ENCODE measurements at regions not wholly inside any gene's neighbourhood (a gene's known extent, or its start where the extent isn't known, plus 50 kb on each side); places are given as distances from the start of the nearest gene placed in this dataset.

DNA sequence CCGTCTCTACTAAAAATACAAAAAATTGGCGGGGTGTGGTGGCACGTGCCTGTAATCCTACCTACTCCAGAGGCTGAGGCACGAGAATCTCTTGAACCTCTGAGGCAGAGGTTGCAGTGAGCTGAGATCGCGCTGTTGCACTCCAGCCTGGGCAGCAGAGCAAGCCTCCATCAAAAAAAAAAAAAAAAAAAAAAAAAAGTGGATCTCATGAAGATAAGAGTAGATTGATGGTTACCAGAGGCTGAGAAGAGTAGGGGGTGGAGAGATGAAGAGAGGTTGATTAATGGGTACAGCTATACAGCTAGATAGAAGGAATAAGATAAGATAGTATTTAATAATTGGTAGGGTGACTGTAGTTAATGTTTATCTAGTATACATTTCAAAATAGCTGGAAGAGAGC, 65.9 kb upstream of the LRRC3B start:
- Histone ChIP-seq H4K20me1 (replicated peaks in 1 of 2; ENCODE audit: control insufficient read depth in 1 of 2, insufficient read depth in 2 of 2, low read length in 2 of 2) (no peaks in the 10 kb centered on the region), H3K18ac (ENCODE audit: extremely low read depth, low read length) (no peak overlapping the region), H3K79me2 (ENCODE audit: control insufficient read depth in 1 of 2, insufficient read depth in 2 of 2, low read length in 2 of 2) (no peaks in the 10 kb centered on the region), H3K23ac (ENCODE audit: insufficient read length) (no peak overlapping the region), H3K56ac (replicated peaks; ENCODE audit: insufficient read length, low read depth, low read length) (no peak overlapping the region), H3K9ac (replicated peaks in 1 of 4; ENCODE audit: extremely low read depth in 1 of 4, low read depth in 3 of 4, low read length in 3 of 4) (no peak overlapping the region), H3K27me3 (replicated peaks in 1 of 4; ENCODE audit: control insufficient read depth in 3 of 4, extremely low read depth in 1 of 4, insufficient read depth in 3 of 4, low read length in 3 of 4) (no peaks in the 10 kb centered on the region), H3K14ac (ENCODE audit: insufficient read length) (no peak overlapping the region), H3K4me2 (ENCODE audit: insufficient read depth in 1 of 2, low read depth in 2 of 2, low read length in 2 of 2) (no peak overlapping the region), H3K27ac (ENCODE audit: low read depth, low read length) (no peak overlapping the region), H2AK5ac (ENCODE audit: low read depth, low read length) (no peak overlapping the region), H3K9me3 (ENCODE audit: insufficient read depth in 2 of 2, low read depth in 1 of 2, low read length in 1 of 2) (no peaks in the 10 kb centered on the region), H2AFZ (ENCODE audit: low read length) (no peak overlapping the region), H2BK15ac (ENCODE audit: low read length) (no peak overlapping the region), H3K4me3 (ENCODE audit: extremely low read depth in 1 of 4, insufficient read depth in 2 of 4, low read depth in 3 of 4, low read length in 4 of 4) (no peak overlapping the region), H4K91ac (replicated peaks; ENCODE audit: insufficient read length, low read length) (no peak overlapping the region), H3K23me2 (ENCODE audit: low read depth, low read length) (no peaks in the 10 kb centered on the region), H4K5ac (ENCODE audit: insufficient read length, low read depth, low read length) (no peak overlapping the region), H2BK20ac (ENCODE audit: low read length) (no peak overlapping the region), H3K4ac (replicated peaks; ENCODE audit: insufficient read length, low read depth, low read length) (no peak overlapping the region), H2BK12ac (ENCODE audit: low read depth, low read length) (no peak overlapping the region), H4K8ac (ENCODE audit: extremely low read depth, insufficient read depth, low read length) (no peak overlapping the region), H3K4me1 (replicated peaks in 1 of 4; ENCODE audit: control insufficient read depth in 3 of 4, insufficient read depth in 4 of 4, low read length in 3 of 4) (no peaks in the 10 kb centered on the region), H2BK120ac (replicated peaks; ENCODE audit: low read depth, low read length) (no peak overlapping the region), H3K79me1 (ENCODE audit: low read depth, low read length) (no peaks in the 10 kb centered on the region), H2BK5ac (ENCODE audit: low read depth, low read length) (no peak overlapping the region), H3K36me3 (ENCODE audit: control insufficient read depth in 2 of 4, insufficient read depth in 4 of 4, low read length in 3 of 4) (no peaks in the 10 kb centered on the region)
- POLR2A ChIA-PET (ENCODE audit: partially characterized antibody): no interaction called here
- WGBS, 2 experiments (ENCODE audit: extremely low coverage in 1 of 2, insufficient coverage in 1 of 2, insufficient read length in 1 of 2, insufficient replicate concordance in 2 of 2, low coverage in 1 of 2, low lambda C conversion rate in 2 of 2, missing lambda C conversion rate in 1 of 2): 100% methylated on average over 3 of the region's 6 CpGs; no CpG with 5 or more reads in 1 of the 2 experiments
- FAIRE-seq: no peak
- CTCF ChIA-PET (ENCODE audit: partially characterized antibody): interaction anchor here (0.6 kb wide), 1 partner anchor 165 kb away, joined by 3 read pairs; no protein-coding TSS in a partner anchor
- no peak for TF ChIP-seq HDAC6 (IDR thresholded peaks at IDR 0.05; ENCODE audit: low read depth, low read length)
- TF ChIP-seq PHF8 (conservative IDR thresholded peaks at IDR 0.05; ENCODE audit: low read depth, low read length): no peak
- TF ChIP-seq EP300 (IDR thresholded peaks at IDR 0.05; ENCODE audit: borderline replicate concordance in 1 of 2, low read depth in 2 of 2, low read length in 2 of 2): no peak
- no peak for TF ChIP-seq JUND (IDR thresholded peaks at IDR 0.05; ENCODE audit: low read length)
- no peak for TF ChIP-seq CHD1 (IDR thresholded peaks at IDR 0.05; ENCODE audit: low read depth, low read length)
- no peak for TF ChIP-seq CBX5 (IDR thresholded peaks at IDR 0.05; ENCODE audit: low read depth, low read length)
- TF ChIP-seq ASH2L (IDR thresholded peaks at IDR 0.05; ENCODE audit: low read length): no peak
- TF ChIP-seq RBBP5 (IDR thresholded peaks at IDR 0.05; ENCODE audit: borderline replicate concordance, low read depth, low read length): no peak
- no peak for TF ChIP-seq YY1 (IDR thresholded peaks at IDR 0.05; ENCODE audit: low read depth, low read length)
- no peak for TF ChIP-seq POLR2AphosphoS5 (IDR thresholded peaks at IDR 0.05; ENCODE audit: low read depth, low read length)
- TF ChIP-seq TCF12 (IDR thresholded peaks at IDR 0.05; ENCODE audit: low read depth, low read length): no peak
- no peak for TF ChIP-seq SAP30 (IDR thresholded peaks at IDR 0.05; ENCODE audit: insufficient read depth, insufficient replicate concordance, low read length)
- TF ChIP-seq SP2 (IDR thresholded peaks at IDR 0.05; ENCODE audit: low read length): no peak
- no peak for TF ChIP-seq TAF1 (IDR thresholded peaks at IDR 0.05; ENCODE audit: low read depth, low read length)
- TF ChIP-seq, protein P1, sequence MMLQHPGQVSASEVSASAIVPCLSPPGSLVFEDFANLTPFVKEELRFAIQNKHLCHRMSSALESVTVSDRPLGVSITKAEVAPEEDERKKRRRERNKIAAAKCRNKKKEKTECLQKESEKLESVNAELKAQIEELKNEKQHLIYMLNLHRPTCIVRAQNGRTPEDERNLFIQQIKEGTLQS (IDR thresholded peaks at IDR 0.05; ENCODE audit: insufficient read depth, low read depth, low read length): no peak
- no peak for DNase-seq (ENCODE audit: low read depth in 1 of 2, low spot score in 2 of 2)
